Hypothalamus (tissue), 51 donors: ENCODE measurements at regions not wholly inside any gene's neighbourhood (a gene's known extent, or its start where the extent isn't known, plus 50 kb on each side); places are given as distances from the start of the nearest gene placed in this dataset.

ENCODE experiments used
- DNase-seq, 51 donors: peaks; one replicate each; lab custom pipeline; 2025; lab: John Stamatoyannopoulos, UW

GRCh38 chr9:80144856-80145255 lies 573.1 kb downstream of the TLE4 start:
- no peak for DNase-seq

- DNase-seq, result no peak
Observed at GRCh38 chr9:80144406-80144805, 572.6 kb downstream of the TLE4 start.

- no peak for DNase-seq
Observed at GRCh38 chr9:80143899-80144298, 572.1 kb downstream of the TLE4 start.

- DNase-seq, result no peak
Observed at GRCh38 chr9:80134487-80134886, 562.7 kb downstream of the TLE4 start.

GRCh38 chr9:80131627-80132026 lies 559.9 kb downstream of the TLE4 start:
- no peak for DNase-seq

GRCh38 chr9:80127920-80128319 lies 556.2 kb downstream of the TLE4 start:
- no peak for DNase-seq

GRCh38 chr9:80125731-80126264 lies 554.0 kb downstream of the TLE4 start:
- DNase-seq, result no peak

- no peak for DNase-seq
Observed at GRCh38 chr9:80117031-80117430, 545.3 kb downstream of the TLE4 start.

- no peak for DNase-seq
Observed at GRCh38 chr9:80114241-80114640, 542.5 kb downstream of the TLE4 start.

GRCh38 chr9:80107931-80108660 lies 536.3 kb downstream of the TLE4 start:
- no peak for DNase-seq

- DNase-seq, result no peak
Observed at GRCh38 chr9:80097476-80097875, 525.7 kb downstream of the TLE4 start.

- no peak for DNase-seq
Observed at GRCh38 chr9:80094176-80094771, 522.5 kb downstream of the TLE4 start.

- no peak for DNase-seq
Observed at GRCh38 chr9:80093695-80094094, 521.9 kb downstream of the TLE4 start.

- no peak for DNase-seq
Observed at GRCh38 chr9:80091526-80091925, 519.8 kb downstream of the TLE4 start.

- no peak for DNase-seq
Observed at GRCh38 chr9:80090317-80090716, 518.6 kb downstream of the TLE4 start.

GRCh38 chr9:80086822-80087345 lies 515.1 kb downstream of the TLE4 start:
- no peak for DNase-seq

GRCh38 chr9:80086386-80086785 lies 514.6 kb downstream of the TLE4 start:
- no peak for DNase-seq

GRCh38 chr9:80085668-80086067 lies 513.9 kb downstream of the TLE4 start:
- no peak for DNase-seq

- no peak for DNase-seq
Observed at GRCh38 chr9:80082213-80082612, 510.4 kb downstream of the TLE4 start.

GRCh38 chr9:80078826-80079225 lies 507.1 kb downstream of the TLE4 start:
- DNase-seq, result no peak

GRCh38 chr9:80077059-80077458 lies 505.3 kb downstream of the TLE4 start:
- DNase-seq, result no peak

GRCh38 chr9:80076162-80076561 lies 504.4 kb downstream of the TLE4 start:
- no peak for DNase-seq
